SKM-1 treated with dmso at 0.1 percent for 144 hours (cell line): ENCODE measurements at regions not wholly inside any gene's neighbourhood (a gene's known extent, or its start where the extent isn't known, plus 50 kb on each side); places are given as distances from the start of the nearest gene placed in this dataset.
"Not testable (repeated sequence)": the region's sequence is repeated elsewhere in the genome, so short reads cannot be mapped to it uniquely, and the experiment has no call there.

Experiments
- DNase-seq: peaks from one replicate; lab custom pipeline; 2025; ENCODE audit not compliant: unreplicated experiment; lab: John Stamatoyannopoulos, UW

GRCh38 chr3:153958635-153959595 is 162.3 kb upstream of the ARHGEF26 start:
- DNase-seq, result no peak

- no peak for DNase-seq
These were observed 160.6 kb upstream of the ARHGEF26 start for GRCh38 chr3:153960458-153961074.

GRCh38 chr3:153961494-153961893 is 159.7 kb upstream of the ARHGEF26 start:
- DNase-seq, result no peak

DNA sequence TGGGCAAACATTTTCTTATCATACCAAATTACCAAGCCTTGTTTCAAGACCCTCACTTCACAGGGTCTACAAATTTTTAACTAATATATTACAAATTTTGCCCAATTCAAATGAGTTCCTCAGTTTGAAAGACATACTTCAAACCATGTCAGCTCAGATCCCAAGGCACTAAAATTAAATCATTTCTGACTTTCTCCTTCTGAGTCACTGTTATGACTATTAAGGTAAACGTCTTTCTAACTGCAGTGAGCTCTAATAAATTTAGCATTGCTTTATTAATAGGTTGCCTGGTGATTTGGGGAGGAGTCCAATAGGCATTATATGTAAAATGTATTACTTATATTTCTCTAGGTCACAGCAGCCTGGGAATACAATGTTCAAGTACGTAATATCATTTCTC is 158.2 kb upstream of the ARHGEF26 start:
- DNase-seq, result no peak

GRCh38 chr3:153967260-153967659 is 153.9 kb upstream of the ARHGEF26 start:
- DNase-seq, result no peak

DNA sequence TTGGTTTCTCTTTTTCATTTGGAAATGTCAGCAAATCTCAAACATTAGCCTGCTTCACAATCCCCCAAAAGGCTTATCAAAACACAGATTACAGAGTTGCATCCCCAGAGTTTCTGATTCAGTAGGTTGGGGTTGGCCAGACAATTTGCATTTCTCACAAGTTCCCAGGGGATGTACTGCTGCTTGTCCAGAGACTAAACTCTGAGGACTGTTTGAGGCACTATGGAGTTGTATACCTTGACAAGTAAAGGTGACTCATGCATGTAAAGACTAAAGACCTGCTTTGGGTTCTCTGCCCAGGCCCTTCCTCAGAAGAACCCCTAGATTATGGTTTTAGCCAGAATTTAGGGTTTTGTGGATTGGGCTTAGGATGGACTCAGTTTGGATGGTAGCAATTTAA is 151.1 kb upstream of the ARHGEF26 start:
- no peak for DNase-seq

- DNase-seq, result no peak
These were observed 150.3 kb upstream of the ARHGEF26 start for GRCh38 chr3:153970741-153971347.

GRCh38 chr3:153972862-153973261 is 148.3 kb upstream of the ARHGEF26 start:
- no peak for DNase-seq

- no peak for DNase-seq
These were observed 147.4 kb upstream of the ARHGEF26 start for GRCh38 chr3:153973722-153974265.

DNA sequence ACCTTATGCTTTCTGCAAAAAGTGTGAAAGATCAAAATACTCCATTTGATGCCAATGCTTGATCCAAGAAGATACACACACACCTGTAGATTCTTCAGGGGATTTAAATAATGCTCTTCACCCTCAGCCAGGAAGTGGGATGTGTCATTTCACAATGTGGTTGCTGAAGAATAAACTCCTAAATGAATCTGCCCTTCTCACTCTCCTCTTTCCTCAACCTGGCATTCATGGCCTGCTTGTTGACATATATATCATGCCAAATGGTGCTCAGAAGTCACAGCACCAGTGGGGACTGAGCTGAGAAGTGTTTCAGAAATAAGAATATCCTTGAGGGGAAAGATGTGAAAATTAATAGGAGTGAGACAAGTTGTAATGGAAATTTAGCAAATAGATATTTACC is 146.6 kb upstream of the ARHGEF26 start:
- DNase-seq, result no peak

DNA sequence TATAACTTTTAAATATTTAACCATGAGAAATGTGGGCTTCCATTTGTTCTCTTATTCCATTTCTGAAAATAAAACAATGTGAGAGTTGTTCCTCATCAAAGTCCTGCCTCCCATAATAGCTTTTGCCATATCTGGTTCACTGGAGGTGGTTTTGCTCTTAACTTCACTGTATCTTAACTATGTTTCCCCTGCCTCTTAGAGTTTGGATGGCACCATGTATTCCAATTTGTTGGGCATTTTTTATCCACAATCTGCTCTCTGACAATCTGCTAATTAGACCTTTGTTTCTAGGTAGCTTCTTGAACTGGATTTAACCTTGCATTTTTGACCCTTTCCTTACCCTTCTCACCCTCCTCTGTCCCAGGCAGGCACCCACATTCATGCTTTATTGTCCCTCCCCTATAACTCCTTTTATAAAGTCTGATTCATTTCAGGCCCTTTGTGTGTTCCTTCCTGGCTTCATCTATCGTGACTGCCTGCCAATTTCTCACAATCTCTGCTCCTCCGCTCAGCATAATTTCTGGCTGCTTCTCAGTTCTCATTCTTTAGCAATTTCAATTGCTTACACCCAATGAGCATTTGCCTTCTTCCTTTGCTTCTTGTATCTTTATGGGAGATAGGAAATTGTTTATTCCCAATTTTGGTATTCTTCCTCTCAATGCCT is 144.2 kb upstream of the ARHGEF26 start:
- DNase-seq, result no peak

DNA sequence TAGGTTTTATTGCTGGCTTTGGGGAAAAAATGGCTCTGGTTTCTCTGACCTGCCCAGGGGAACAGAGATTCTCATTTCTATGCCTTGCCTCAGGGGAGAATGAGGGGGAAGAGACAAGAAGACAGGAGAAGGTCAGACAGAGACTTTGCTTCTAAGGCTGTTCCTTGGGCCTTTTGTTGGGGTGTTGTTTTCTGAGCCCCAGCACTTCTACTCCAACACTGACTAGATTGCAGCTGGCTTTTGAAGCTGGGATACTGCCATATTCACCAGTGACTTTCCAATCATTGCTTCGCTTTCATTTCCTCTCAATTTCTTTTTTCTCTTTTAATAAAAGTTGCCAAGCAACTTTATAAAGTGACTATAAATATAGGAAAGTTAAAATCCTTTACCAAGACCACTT is 143.2 kb upstream of the ARHGEF26 start:
- DNase-seq, result no peak

DNA sequence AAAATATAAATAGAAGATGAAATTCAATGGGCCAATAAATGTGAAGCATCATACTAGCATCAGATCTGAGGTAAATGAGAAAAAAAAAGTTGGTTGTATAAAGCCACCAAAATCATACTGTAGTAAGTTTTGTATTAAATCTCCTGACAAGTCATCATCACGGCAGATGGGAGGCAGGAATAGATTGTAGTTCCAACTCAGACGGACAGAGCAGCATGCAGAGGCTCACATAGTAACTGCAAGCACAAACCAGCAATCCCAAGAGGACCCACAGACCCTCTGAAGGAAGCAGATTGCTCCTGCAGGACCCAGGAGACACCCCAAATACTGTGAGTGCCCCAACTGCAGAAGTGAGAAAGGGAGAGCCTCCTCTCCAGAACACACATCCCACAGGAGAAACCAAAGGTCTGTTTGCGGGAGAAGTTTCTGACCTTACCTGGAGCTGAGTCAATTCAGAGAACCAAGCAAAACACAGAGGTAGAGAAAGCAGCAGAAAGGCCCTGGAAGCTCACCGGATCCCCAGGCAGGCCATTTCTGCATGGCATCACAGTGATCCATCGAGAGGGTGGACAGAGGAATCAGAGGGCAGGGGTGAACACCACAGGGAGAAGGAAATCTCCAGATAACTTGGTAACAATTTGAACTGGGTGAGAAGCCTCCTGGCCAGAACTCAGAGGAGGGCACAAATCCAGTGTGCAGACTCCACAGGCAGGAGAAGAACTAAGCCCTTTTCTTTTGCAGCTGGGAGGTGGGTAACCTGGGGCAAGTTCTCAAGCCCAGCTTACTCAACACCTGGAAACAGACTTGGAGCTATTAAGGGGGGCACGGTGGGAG is 141.6 kb upstream of the ARHGEF26 start:
- no peak for DNase-seq

- no peak for DNase-seq
These were observed 141.0 kb upstream of the ARHGEF26 start for GRCh38 chr3:153980252-153980590.

DNA sequence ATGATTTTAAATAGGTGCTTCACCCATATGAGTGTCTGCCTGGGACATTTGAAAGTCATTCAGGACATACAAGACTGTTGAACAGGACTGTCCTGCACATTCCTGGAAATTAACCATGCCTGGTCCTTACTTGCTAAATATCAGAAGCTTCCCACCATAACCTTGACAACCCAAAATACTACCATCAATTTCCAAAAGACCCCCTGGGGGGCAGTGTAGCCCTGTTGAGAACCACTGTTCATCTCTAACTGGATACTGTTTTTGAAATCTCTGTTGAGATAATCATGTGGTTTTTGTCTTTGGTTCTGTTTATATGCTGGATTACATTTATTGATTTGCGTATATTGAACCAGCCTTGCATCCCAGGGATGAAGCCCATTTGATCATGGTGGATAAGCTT is 123.8 kb upstream of the ARHGEF26 start:
- DNase-seq, result not testable (repeated sequence)

DNA sequence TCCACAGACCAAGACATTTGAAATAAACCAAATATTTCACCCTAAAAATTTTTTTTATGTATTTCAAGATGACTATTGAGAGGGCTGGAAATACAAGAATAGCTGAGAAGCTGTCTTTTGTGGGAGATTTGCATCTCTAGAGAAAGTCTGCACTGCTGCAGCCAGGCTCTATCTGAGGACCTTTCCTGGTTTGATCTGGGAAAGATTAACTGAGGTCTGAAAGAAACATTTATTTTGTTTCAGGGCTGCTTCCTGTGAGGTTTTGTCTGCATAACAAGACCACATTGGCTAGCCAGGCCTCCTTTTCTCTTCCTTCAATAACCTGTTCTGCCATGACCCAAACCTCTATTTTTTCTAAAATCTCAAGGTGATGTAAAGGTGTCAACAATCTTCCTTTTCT is 117.5 kb upstream of the ARHGEF26 start:
- no peak for DNase-seq

DNA sequence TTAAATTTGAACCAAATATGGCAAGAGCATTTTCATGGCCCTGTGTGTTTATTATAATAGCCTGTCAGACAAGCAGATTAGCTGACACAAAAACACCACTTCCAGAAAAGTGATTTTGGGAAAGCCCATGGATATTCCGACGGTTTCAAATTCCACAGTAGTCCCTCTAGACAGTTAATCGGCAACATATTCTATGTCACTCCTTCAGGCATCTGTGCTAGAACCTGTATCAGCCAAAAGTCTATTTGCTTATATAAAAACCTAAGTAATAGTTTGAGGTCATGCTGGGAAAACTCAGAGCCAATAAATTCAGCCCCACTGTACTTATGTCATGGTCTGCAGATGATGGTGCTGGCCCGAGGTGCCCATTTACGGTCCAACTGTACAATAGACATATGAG is 110.2 kb upstream of the ARHGEF26 start:
- DNase-seq, result no peak

- DNase-seq, result no peak
These were observed 107.5 kb upstream of the ARHGEF26 start for GRCh38 chr3:154013736-154014135.

GRCh38 chr3:154015307-154015706 is 105.9 kb upstream of the ARHGEF26 start:
- DNase-seq, result no peak

- peak; percentile 6 for DNase-seq
These were observed 103.0 kb upstream of the ARHGEF26 start for GRCh38 chr3:154018100-154018696.
